ENCODE measurements at regions not wholly inside any gene's neighbourhood (a gene's known extent, or its start where the extent isn't known, plus 50 kb on each side); places are given as distances from the start of the nearest gene placed in this dataset.

- H3K9me3 Mint-ChIP-seq, result no peaks in the 10 kb centered on the region
- no peaks in the 10 kb centered on the region for H3K4me1 Mint-ChIP-seq (ENCODE audit: low read depth)
- no peak overlapping the region for H3K27ac Mint-ChIP-seq
- no peaks in the 10 kb centered on the region for H3K36me3 Mint-ChIP-seq (ENCODE audit: low read depth)
- no peak overlapping the region for H3K4me3 Mint-ChIP-seq
- DNase-seq (ENCODE audit: low spot score), result no peak
- H3K27me3 Mint-ChIP-seq (ENCODE audit: low read depth), result no peaks in the 10 kb centered on the region
Measured at GRCh38 chr12:13584541-13584940, 388.0 kb downstream of the EMP1 start.

DNA sequence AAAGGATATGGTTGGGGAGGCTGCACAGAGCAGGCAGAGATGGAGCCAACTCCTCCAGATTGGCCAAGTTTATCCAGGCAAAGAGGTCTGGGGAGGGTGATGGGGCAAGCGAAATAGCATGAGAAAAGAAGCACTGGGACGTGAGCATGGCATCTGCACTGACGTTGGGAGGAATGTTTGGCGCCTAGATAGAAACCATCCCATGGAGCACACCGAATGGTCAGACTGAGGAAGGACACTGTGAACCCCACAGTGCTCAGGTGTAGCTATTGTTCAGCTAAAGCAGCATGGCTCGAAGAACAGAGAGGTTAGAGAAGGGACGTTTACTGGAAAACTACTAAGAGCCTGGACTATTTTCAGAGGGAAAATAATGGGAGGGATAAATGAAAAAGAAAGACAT lies 387.1 kb downstream of the EMP1 start:
- Mint-ChIP-seq H3K4me3 (no peak overlapping the region), H3K9me3 (no peaks in the 10 kb centered on the region), H3K4me1 (ENCODE audit: low read depth) (no peaks in the 10 kb centered on the region), H3K27me3 (ENCODE audit: low read depth) (no peaks in the 10 kb centered on the region), H3K36me3 (ENCODE audit: low read depth) (no peaks in the 10 kb centered on the region), H3K27ac (no peak overlapping the region)
- DNase-seq (ENCODE audit: low spot score), result no peak

GRCh38 chr12:13582421-13582820 lies 385.9 kb downstream of the EMP1 start:
- Mint-ChIP-seq H3K27me3 (ENCODE audit: low read depth) (no peaks in the 10 kb centered on the region), H3K27ac (no peak overlapping the region), H3K9me3 (no peaks in the 10 kb centered on the region), H3K4me1 (ENCODE audit: low read depth) (no peaks in the 10 kb centered on the region), H3K36me3 (ENCODE audit: low read depth) (no peaks in the 10 kb centered on the region), H3K4me3 (no peak overlapping the region)
- no peak for DNase-seq (ENCODE audit: low spot score)

DNA sequence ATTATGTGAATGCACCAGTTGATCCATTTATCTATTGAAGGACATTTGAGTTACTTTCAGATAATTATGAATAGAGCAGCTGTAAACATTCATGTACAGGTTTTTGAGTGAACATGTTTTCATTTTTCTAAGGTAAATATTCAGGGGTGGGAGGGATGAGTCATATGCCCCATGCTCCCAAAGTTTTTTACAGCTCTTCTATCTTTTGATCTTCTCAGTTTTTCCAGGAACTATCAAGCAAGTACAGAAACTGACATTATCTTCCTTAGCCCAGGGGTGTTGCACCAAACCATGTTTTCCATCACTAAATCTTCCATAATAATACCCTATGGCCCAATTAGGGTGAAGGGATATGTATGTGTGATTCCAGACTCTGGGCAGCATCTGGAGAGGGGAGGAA lies 384.5 kb downstream of the EMP1 start:
- H3K27me3 Mint-ChIP-seq (ENCODE audit: low read depth), result no peaks in the 10 kb centered on the region
- no peak for DNase-seq (ENCODE audit: low spot score)
- no peaks in the 10 kb centered on the region for H3K4me1 Mint-ChIP-seq (ENCODE audit: low read depth)
- H3K36me3 Mint-ChIP-seq (ENCODE audit: low read depth), result no peaks in the 10 kb centered on the region
- no peak overlapping the region for H3K27ac Mint-ChIP-seq
- no peaks in the 10 kb centered on the region for H3K9me3 Mint-ChIP-seq
- H3K4me3 Mint-ChIP-seq, result no peak overlapping the region

- Mint-ChIP-seq H3K27me3 (ENCODE audit: low read depth) (no peaks in the 10 kb centered on the region), H3K4me1 (ENCODE audit: low read depth) (no peaks in the 10 kb centered on the region), H3K4me3 (no peak overlapping the region), H3K36me3 (ENCODE audit: low read depth) (no peaks in the 10 kb centered on the region), H3K27ac (no peak overlapping the region), H3K9me3 (no peaks in the 10 kb centered on the region)
- no peak for DNase-seq (ENCODE audit: low spot score)
Measured at GRCh38 chr12:13580206-13580605, 383.7 kb downstream of the EMP1 start.

- no peaks in the 10 kb centered on the region for H3K27me3 Mint-ChIP-seq (ENCODE audit: low read depth)
- no peaks in the 10 kb centered on the region for H3K36me3 Mint-ChIP-seq (ENCODE audit: low read depth)
- H3K4me1 Mint-ChIP-seq (ENCODE audit: low read depth), result no peaks in the 10 kb centered on the region
- no peak overlapping the region for H3K4me3 Mint-ChIP-seq
- H3K27ac Mint-ChIP-seq, result no peak overlapping the region
- no peaks in the 10 kb centered on the region for H3K9me3 Mint-ChIP-seq
- no peak for DNase-seq (ENCODE audit: low spot score)
Measured at GRCh38 chr12:13576935-13577500, 380.5 kb downstream of the EMP1 start.

GRCh38 chr12:13573698-13574321 lies 377.3 kb downstream of the EMP1 start:
- Mint-ChIP-seq H3K36me3 (ENCODE audit: low read depth) (no peaks in the 10 kb centered on the region), H3K4me3 (no peak overlapping the region), H3K4me1 (ENCODE audit: low read depth) (no peaks in the 10 kb centered on the region), H3K27me3 (ENCODE audit: low read depth) (no peaks in the 10 kb centered on the region), H3K9me3 (no peaks in the 10 kb centered on the region), H3K27ac (no peak overlapping the region)
- DNase-seq (ENCODE audit: low spot score), result no peak

DNA sequence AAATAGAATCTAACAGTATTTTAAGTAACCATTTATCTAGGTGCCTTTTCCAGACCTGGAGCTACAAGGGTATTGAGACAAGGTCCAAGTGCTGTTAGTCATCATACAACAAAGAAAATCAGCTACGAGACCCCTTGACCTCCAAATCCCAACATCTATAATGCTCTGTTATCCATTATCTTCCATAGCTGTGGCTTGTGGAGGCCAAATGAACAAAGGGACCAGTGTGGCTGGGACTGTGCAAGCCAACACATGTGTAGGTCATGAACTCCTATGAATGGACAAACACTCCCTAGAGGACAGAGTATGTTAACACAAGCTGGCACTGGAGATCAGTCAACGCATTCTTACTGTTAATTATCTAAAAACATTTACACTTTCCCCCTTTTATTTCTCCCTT lies 374.5 kb downstream of the EMP1 start:
- no peaks in the 10 kb centered on the region for H3K4me1 Mint-ChIP-seq (ENCODE audit: low read depth)
- DNase-seq (ENCODE audit: low spot score), result no peak
- H3K36me3 Mint-ChIP-seq (ENCODE audit: low read depth), result no peaks in the 10 kb centered on the region
- no peaks in the 10 kb centered on the region for H3K27me3 Mint-ChIP-seq (ENCODE audit: low read depth)
- H3K9me3 Mint-ChIP-seq, result no peaks in the 10 kb centered on the region
- H3K4me3 Mint-ChIP-seq, result no peak overlapping the region
- no peak overlapping the region for H3K27ac Mint-ChIP-seq

DNA sequence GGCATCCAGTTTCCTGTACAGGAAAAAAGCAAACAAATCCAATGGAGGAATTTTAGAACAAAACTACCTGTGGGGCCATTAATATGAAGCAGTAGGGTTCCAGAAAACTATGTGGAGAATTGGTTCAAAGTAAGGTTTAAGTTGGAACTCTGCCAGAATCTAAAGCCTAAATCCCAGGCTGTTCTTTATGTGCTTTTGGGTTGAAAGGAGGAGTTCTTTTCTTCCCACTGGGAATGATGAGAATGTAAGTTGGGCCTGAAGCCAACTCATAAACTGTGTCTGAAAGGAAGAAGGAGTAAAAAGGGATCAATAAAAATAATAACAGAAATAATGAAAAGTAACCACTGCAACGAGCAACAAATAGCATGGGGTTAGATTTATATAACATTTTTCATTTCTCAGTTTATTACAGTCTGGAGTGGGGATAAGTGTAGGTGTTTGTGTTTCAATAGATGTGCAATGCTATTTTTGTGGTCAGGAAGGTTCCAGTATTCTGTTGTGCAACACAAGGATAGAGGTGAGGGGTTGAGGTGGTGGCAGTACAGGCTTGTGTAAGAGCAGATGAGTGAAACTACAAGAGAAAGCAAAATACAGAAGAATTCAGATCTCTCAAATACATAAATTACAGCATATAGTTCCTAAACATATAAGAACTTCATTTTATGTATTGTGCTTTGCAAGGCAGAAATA lies 373.6 kb downstream of the EMP1 start:
- Mint-ChIP-seq H3K36me3 (ENCODE audit: low read depth) (no peaks in the 10 kb centered on the region), H3K27ac (no peak overlapping the region), H3K4me3 (no peak overlapping the region), H3K4me1 (ENCODE audit: low read depth) (no peaks in the 10 kb centered on the region), H3K27me3 (ENCODE audit: low read depth) (no peaks in the 10 kb centered on the region), H3K9me3 (no peaks in the 10 kb centered on the region)
- no peak for DNase-seq (ENCODE audit: low spot score)

GRCh38 chr12:13566292-13566691 lies 369.8 kb downstream of the EMP1 start:
- Mint-ChIP-seq H3K36me3 (ENCODE audit: low read depth) (no peaks in the 10 kb centered on the region), H3K27me3 (ENCODE audit: low read depth) (no peaks in the 10 kb centered on the region), H3K4me3 (no peak overlapping the region), H3K4me1 (ENCODE audit: low read depth) (no peaks in the 10 kb centered on the region), H3K27ac (no peak overlapping the region), H3K9me3 (no peaks in the 10 kb centered on the region)
- no peak for DNase-seq (ENCODE audit: low spot score)

DNA sequence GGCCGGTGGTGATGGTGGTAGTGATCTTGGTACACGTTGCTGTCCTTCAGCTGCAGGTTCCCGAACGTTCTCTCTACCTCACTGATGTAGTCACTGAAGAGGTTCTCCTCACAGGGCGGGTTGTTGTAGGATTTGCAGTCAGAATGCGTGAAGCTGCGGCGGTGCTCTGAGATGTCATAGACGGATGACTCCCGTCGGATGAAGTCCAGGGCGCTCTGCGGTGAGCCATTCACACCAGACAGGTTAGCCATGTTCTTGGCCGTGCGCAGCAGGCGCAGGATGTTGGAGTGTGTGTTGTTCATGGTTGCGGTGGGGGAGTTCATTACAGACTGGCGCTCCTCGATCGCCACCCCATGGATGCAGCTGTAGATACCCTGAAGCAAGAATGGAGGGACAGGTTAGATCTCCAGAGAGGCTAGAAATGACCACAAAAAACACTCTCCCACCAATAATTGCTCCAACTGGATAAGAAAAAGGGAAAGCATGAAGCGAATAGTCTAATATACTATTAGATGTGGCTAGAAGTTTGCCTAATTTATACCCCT lies 367.8 kb downstream of the EMP1 start:
- no peak overlapping the region for H3K27ac Mint-ChIP-seq
- H3K4me1 Mint-ChIP-seq (ENCODE audit: low read depth), result no peaks in the 10 kb centered on the region
- no peak overlapping the region for H3K4me3 Mint-ChIP-seq
- DNase-seq (ENCODE audit: low spot score), result no peak
- no peaks in the 10 kb centered on the region for H3K9me3 Mint-ChIP-seq
- no peaks in the 10 kb centered on the region for H3K27me3 Mint-ChIP-seq (ENCODE audit: low read depth)
- no peaks in the 10 kb centered on the region for H3K36me3 Mint-ChIP-seq (ENCODE audit: low read depth)

DNA sequence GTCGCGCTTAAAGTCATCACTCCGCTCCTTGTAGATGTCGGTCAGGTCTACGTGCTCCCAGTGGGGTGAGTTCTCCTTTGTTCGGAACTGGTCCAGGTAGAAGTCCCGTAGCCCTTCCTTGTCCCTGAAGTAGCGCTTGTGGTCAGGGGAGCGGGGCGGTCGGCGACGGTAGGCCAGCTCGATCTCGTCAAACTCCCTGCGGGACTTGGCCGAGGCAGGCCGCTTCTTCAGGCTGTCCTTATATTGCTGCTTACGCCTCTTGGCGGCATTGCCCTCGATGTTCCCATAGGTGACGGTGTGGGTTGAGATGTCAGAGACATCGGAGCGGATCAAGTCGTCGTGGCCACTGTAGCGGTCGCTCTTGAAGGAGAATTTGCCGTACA lies 367.2 kb downstream of the EMP1 start:
- Mint-ChIP-seq H3K4me1 (ENCODE audit: low read depth) (no peaks in the 10 kb centered on the region), H3K27me3 (ENCODE audit: low read depth) (no peaks in the 10 kb centered on the region), H3K4me3 (no peak overlapping the region), H3K36me3 (ENCODE audit: low read depth) (no peaks in the 10 kb centered on the region), H3K27ac (no peak overlapping the region), H3K9me3 (no peaks in the 10 kb centered on the region)
- no peak for DNase-seq (ENCODE audit: low spot score)

GRCh38 chr12:13562915-13563742 lies 366.6 kb downstream of the EMP1 start:
- no peak overlapping the region for H3K4me3 Mint-ChIP-seq
- no peaks in the 10 kb centered on the region for H3K4me1 Mint-ChIP-seq (ENCODE audit: low read depth)
- no peak for DNase-seq (ENCODE audit: low spot score)
- H3K36me3 Mint-ChIP-seq (ENCODE audit: low read depth), result no peaks in the 10 kb centered on the region
- H3K27me3 Mint-ChIP-seq (ENCODE audit: low read depth), result no peaks in the 10 kb centered on the region
- no peak overlapping the region for H3K27ac Mint-ChIP-seq
- no peaks in the 10 kb centered on the region for H3K9me3 Mint-ChIP-seq

DNA sequence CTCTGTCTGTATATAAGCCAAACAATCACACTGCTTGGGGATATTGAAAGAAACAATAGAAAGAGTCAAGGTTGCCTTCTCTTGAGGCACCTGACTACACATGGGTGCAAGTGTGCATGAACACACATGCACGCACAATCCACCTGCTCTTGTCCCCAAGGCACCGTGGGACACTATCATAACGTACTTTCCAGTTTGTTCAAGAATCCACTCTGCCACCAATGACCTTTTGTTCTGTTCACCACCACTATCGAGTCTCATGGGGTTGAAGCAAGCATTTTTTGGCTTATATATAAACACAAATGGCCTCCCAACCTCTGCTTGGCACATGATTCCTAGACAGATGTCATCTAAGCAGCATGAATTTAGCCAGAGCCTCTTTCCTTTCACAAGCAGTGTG lies 365.4 kb downstream of the EMP1 start:
- no peaks in the 10 kb centered on the region for H3K9me3 Mint-ChIP-seq
- H3K27ac Mint-ChIP-seq, result no peak overlapping the region
- no peak overlapping the region for H3K4me3 Mint-ChIP-seq
- H3K4me1 Mint-ChIP-seq (ENCODE audit: low read depth), result no peaks in the 10 kb centered on the region
- H3K27me3 Mint-ChIP-seq (ENCODE audit: low read depth), result no peaks in the 10 kb centered on the region
- no peaks in the 10 kb centered on the region for H3K36me3 Mint-ChIP-seq (ENCODE audit: low read depth)
- no peak for DNase-seq (ENCODE audit: low spot score)
